A549 (cell line): ENCODE measurements at regions not wholly inside any gene's neighbourhood (a gene's known extent, or its start where the extent isn't known, plus 50 kb on each side); places are given as distances from the start of the nearest gene placed in this dataset.

ENCODE experiments used
- ATAC-seq, 2 experiments: fragments of 200-7000 bp in 1 of 2; fragments of >200 bp in 1 of 2; cut with Nextera tagmentation in 1 of 2; cut with Tn5 transposase in 1 of 2; 3 replicates each; pipeline versions ENCODE4 v1.8.0 to v1.9.1; 2018 to 2020; ENCODE audit warnings: mild to moderate bottlenecking in 1 of 2, moderate library complexity in 1 of 2
- CTCF ChIA-PET: fragments of 300-600 bp; sonication (Branson Sonifier 250); formaldehyde crosslinking; extraction: SDS; loops from one replicate; lab custom pipeline; 2021; ENCODE audit warnings: antibody characterized with exemption, inconsistent platforms; lab: Yijun Ruan, JAX
- POLR2A ChIA-PET: fragments of 350-600 bp; formaldehyde crosslinking; extraction: SDS; loops from one replicate; lab custom pipeline; 2021; ENCODE audit warnings: antibody characterized with exemption, inconsistent platforms; lab: Yijun Ruan, JAX
- DNase-seq, 2 experiments: peaks; one replicate each; pipeline versions ENCODE4 v3.0.0 to v3.0.0-alpha.2; 2011 to 2016; ENCODE audit warnings: low read depth in 1 of 2, low spot score in 1 of 2
- FAIRE-seq: peaks from 2 replicates; lab custom pipeline; 2011; peaks lifted over from hg19 to GRCh38; lab: Jason Lieb, UNC
- H3K27ac ChIP-seq, 2 experiments: fragments of >200 bp; sonication (Bioruptor Twin); formaldehyde crosslinking; 3 replicates each; pipeline ENCODE4 v1.5.1; 2016 to 2017
- H3K4me1 ChIP-seq: fragments of >200 bp; sonication (Bioruptor Twin); formaldehyde crosslinking; 3 replicates; pipeline ENCODE4 v1.6.1; 2016
- H3K4me2 ChIP-seq: fragments of >200 bp; sonication (Bioruptor Twin); formaldehyde crosslinking; 3 replicates; pipeline ENCODE4 v1.6.1; 2016
- H3K4me3 ChIP-seq: fragments of >200 bp; sonication (Bioruptor Twin); formaldehyde crosslinking; 3 replicates; pipeline ENCODE4 v1.5.1; 2016
- H3K9me3 ChIP-seq: fragments of >200 bp; sonication (Bioruptor Twin); formaldehyde crosslinking; 3 replicates; pipeline ENCODE4 v1.6.1; 2016
- EHMT2 ChIP-seq: fragments of 200-600 bp; sonication (generic); IDR thresholded peaks from 2 replicates; pipeline ENCODE4 v1.6.1; 2016; ENCODE audit warnings: antibody characterized with exemption, low read depth, mild to moderate bottlenecking, moderate library complexity
- FOSL2 ChIP-seq, 2 experiments: fragments of 450-650 bp in 1 of 2; fragments of >200 bp in 1 of 2; sonication (Bioruptor Twin) in 1 of 2; formaldehyde crosslinking; IDR thresholded peaks; 2 replicates each; pipeline versions ENCODE4 v1.5.0 to v1.6.1; 2016 to 2020; ENCODE audit warnings: mild to moderate bottlenecking in 1 of 2, moderate library complexity in 1 of 2
- FOXS1 ChIP-seq: fragments of 250-450 bp; sonication (Bioruptor Pico); IDR thresholded peaks from 2 replicates; pipeline ENCODE4 v1.5.0; 2020; ENCODE audit warnings: mild to moderate bottlenecking, moderate library complexity
- GATA3 ChIP-seq: IDR thresholded peaks from 2 replicates; pipeline ENCODE4 v1.6.1; 2012; ENCODE audit warnings: borderline replicate concordance
- HMGXB4 ChIP-seq: fragments of 250-450 bp; sonication (Bioruptor Pico); IDR thresholded peaks from 2 replicates; pipeline ENCODE4 v1.5.0; 2021; ENCODE audit warnings: mild to moderate bottlenecking, moderate library complexity, borderline replicate concordance
- JUN ChIP-seq, 2 experiments: fragments of >200 bp; sonication (Bioruptor Twin); formaldehyde crosslinking; IDR thresholded peaks; 2 replicates in 1 of 2; 3 replicates in 1 of 2; pipeline ENCODE4 v1.6.1; 2016 to 2017
- MYC ChIP-seq: IDR thresholded peaks from 2 replicates; pipeline ENCODE4 v1.6.1; 2012; ENCODE audit warnings: mild to moderate bottlenecking, inconsistent platforms, low read length, improper control_type of control experiment, borderline replicate concordance
- NFE2L2 ChIP-seq: fragments of 150-350 bp; conservative IDR thresholded peaks from 2 replicates; pipeline ENCODE4 v1.6.1; 2014; ENCODE audit warnings: low read length
- PBX3 ChIP-seq: IDR thresholded peaks from 2 replicates; pipeline ENCODE4 v1.6.1; 2012
- PHF8 ChIP-seq: fragments of 200-600 bp; sonication (generic); IDR thresholded peaks from 2 replicates; pipeline ENCODE4 v1.6.1; 2016; ENCODE audit warnings: low read depth, mild to moderate bottlenecking, antibody characterized with exemption, moderate library complexity, borderline replicate concordance
- POLR2A ChIP-seq: IDR thresholded peaks from 2 replicates; pipeline ENCODE4 v1.6.1; 2012; ENCODE audit warnings: mild to moderate bottlenecking, low read length
- POLR2AphosphoS2 ChIP-seq: conservative IDR thresholded peaks from 2 replicates; pipeline ENCODE4 v1.6.1; 2012; ENCODE audit warnings: low read length, improper control_type of control experiment, inconsistent platforms
- RAD21 ChIP-seq, 2 experiments: fragments of >200 bp in 1 of 2; sonication (Bioruptor Twin) in 1 of 2; formaldehyde crosslinking in 1 of 2; IDR thresholded peaks in 1 of 2; conservative IDR thresholded peaks in 1 of 2; 2 replicates in 1 of 2; 3 replicates in 1 of 2; pipeline ENCODE4 v1.6.1; 2012 to 2018; ENCODE audit warnings: inconsistent platforms in 1 of 2
- RARB ChIP-seq: fragments of 250-450 bp; sonication (Bioruptor Pico); IDR thresholded peaks from 2 replicates; pipeline ENCODE4 v1.8.0; 2021; ENCODE audit warnings: mild to moderate bottlenecking, moderate library complexity
- REST ChIP-seq: fragments of 200-600 bp; sonication (generic); IDR thresholded peaks from 2 replicates; pipeline ENCODE4 v1.6.1; 2016; ENCODE audit warnings: antibody characterized with exemption, mild to moderate bottlenecking, moderate library complexity
- RFX5 ChIP-seq: fragments of 450-650 bp; IDR thresholded peaks from 2 replicates; pipeline ENCODE4 v1.7.1; 2014; ENCODE audit warnings: antibody characterized with exemption, mild to moderate bottlenecking, moderate library complexity
- SMC3 ChIP-seq: fragments of >200 bp; sonication (Bioruptor Twin); formaldehyde crosslinking; IDR thresholded peaks from 3 replicates; pipeline ENCODE4 v1.6.1; 2018; ENCODE audit warnings: inconsistent platforms
- TFCP2L1 ChIP-seq: fragments of 250-450 bp; sonication (Bioruptor Pico); IDR thresholded peaks from 2 replicates; pipeline ENCODE4 v1.5.0; 2021; ENCODE audit warnings: mild to moderate bottlenecking
- ZFP36 ChIP-seq: fragments of 450-650 bp; IDR thresholded peaks from 2 replicates; pipeline ENCODE4 v1.6.1; 2014; ENCODE audit warnings: borderline replicate concordance; ENCODE audit not compliant: partially characterized antibody
- ZSCAN20 ChIP-seq: fragments of 250-450 bp; sonication (Bioruptor Pico); IDR thresholded peaks from 2 replicates; pipeline ENCODE4 v1.8.0; 2022; ENCODE audit warnings: mild to moderate bottlenecking, moderate library complexity
- TF ChIP-seq, protein P1 (sequence below): fragments of >200 bp; sonication (Bioruptor Twin); formaldehyde crosslinking; IDR thresholded peaks from 2 replicates; pipeline ENCODE4 v1.6.1; 2016

GRCh38 chr4:23438764-23439163 is 451.1 kb downstream of the PPARGC1A start (continued):
- TF ChIP-seq FOXS1 = no peak

DNA sequence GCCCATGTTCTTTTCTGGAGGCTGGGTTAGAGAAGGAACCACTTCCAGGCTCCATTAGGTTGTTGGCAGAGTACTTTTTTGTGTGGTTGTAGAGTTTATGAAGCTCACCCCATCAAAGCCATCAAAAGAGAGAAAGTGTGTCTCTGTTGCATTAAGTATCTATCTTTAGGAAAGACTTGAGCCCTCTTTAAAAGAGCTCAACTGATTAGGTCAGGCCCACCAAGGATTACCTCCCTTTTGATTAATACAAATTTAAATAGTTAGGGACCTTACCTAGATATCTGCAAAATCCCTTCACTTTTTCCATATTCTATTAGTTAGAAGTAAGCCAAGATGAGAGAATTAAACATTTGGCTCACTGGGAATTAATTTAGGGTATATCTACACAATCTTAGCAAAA is 460.4 kb downstream of the PPARGC1A start:
- POLR2A ChIA-PET = no interaction called here
- DNase-seq (no peak), ATAC-seq (no peak), FAIRE-seq (no peak)
- Histone ChIP-seq H3K9me3 (no peaks in the 10 kb centered on the region), H3K27ac (no peak overlapping the region), H3K4me3 (no peak overlapping the region), H3K4me1 (no peaks in the 10 kb centered on the region), H3K4me2 (no peak overlapping the region)
- no peak for TF ChIP-seq NFE2L2
- TF ChIP-seq ZSCAN20 (CRISPR knock-in tag) = no peak
- no peak for TF ChIP-seq ZFP36
- no peak for TF ChIP-seq RARB
- TF ChIP-seq FOSL2 (IDR thresholded peaks at IDR 0.05) = no peak
- TF ChIP-seq FOSL2 (CRISPR knock-in tag; IDR thresholded peaks at IDR 0.05) = no peak
- TF ChIP-seq MYC = no peak
- no peak for TF ChIP-seq RFX5
- no peak for TF ChIP-seq JUN (IDR thresholded peaks at IDR 0.05)
- no peak for TF ChIP-seq PHF8
- no peak for TF ChIP-seq POLR2AphosphoS2
- no peak for TF ChIP-seq HMGXB4 (CRISPR knock-in tag)
- no peak for TF ChIP-seq PBX3
- TF ChIP-seq GATA3 = no peak
- CTCF ChIA-PET = no interaction called here

DNA sequence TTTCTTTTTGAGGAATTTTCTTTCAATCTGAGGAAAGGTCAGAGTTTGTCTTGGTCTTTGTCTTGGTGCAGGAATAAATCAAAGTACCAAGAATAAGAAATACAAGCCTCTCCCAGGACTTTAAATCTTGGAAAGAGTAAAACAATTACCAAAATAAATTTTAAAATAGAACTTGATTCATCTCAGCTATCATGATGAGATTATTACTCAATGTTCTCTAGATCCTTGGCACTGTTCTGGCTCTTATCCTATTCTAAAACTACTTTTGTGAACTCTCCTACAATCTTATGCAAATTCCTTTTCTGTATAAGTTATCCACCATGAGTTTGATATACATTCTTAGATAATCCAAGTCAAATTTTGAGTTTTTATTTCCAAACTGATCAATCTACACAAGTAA is 464.3 kb downstream of the PPARGC1A start:
- DNase-seq (no peak), FAIRE-seq (no peak), ATAC-seq (no peak)
- Histone ChIP-seq H3K27ac (no peak overlapping the region), H3K4me2 (no peak overlapping the region), H3K4me3 (no peak overlapping the region), H3K9me3 (no peaks in the 10 kb centered on the region), H3K4me1 (no peaks in the 10 kb centered on the region)
- POLR2A ChIA-PET = no interaction called here
- CTCF ChIA-PET = no interaction called here
- TF ChIP-seq EHMT2 (no peak), TFCP2L1 (no peak), REST (no peak), RAD21 (conservative IDR thresholded peaks at IDR 0.05 in 1 of 2, IDR thresholded peaks at IDR 0.05 in 1 of 2) (no peak), HMGXB4 (CRISPR knock-in tag) (no peak), POLR2A (no peak), SMC3 (no peak)
- TF ChIP-seq, protein P1, sequence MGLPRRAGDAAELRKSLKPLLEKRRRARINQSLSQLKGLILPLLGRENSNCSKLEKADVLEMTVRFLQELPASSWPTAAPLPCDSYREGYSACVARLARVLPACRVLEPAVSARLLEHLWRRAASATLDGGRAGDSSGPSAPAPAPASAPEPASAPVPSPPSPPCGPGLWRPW = no peak
